ENCODE measurements at regions not wholly inside any gene's neighbourhood (a gene's known extent, or its start where the extent isn't known, plus 50 kb on each side); places are given as distances from the start of the nearest gene placed in this dataset.
"Not testable (repeated sequence)": the region's sequence is repeated elsewhere in the genome, so short reads cannot be mapped to it uniquely, and the experiment has no call there.

- Mint-ChIP-seq H3K4me3 (no peak overlapping the region), H3K36me3 (no peaks in the 10 kb centered on the region), H3K27me3 (no peaks in the 10 kb centered on the region), H3K27ac (no peak overlapping the region), H3K9me3 (peaks cover 9% of the 10 kb centered on the region), H3K4me1 (no peaks in the 10 kb centered on the region)
- no peak for ATAC-seq
Measured at GRCh38 chr5:124045412-124045811, 533.4 kb downstream of the CSNK1G3 start.

- Mint-ChIP-seq H3K4me3 (no peak overlapping the region), H3K36me3 (no peaks in the 10 kb centered on the region), H3K4me1 (no peaks in the 10 kb centered on the region), H3K27ac (no peak overlapping the region), H3K9me3 (peaks cover 12% of the 10 kb centered on the region), H3K27me3 (no peaks in the 10 kb centered on the region)
- ATAC-seq: no peak
Measured at GRCh38 chr5:124044613-124045012, 532.6 kb downstream of the CSNK1G3 start.

- H3K9me3 Mint-ChIP-seq: peaks cover 12% of the 10 kb centered on the region
- no peaks in the 10 kb centered on the region for H3K27me3 Mint-ChIP-seq
- no peaks in the 10 kb centered on the region for H3K4me1 Mint-ChIP-seq
- H3K27ac Mint-ChIP-seq: no peak overlapping the region
- ATAC-seq: no peak
- no peaks in the 10 kb centered on the region for H3K36me3 Mint-ChIP-seq
- H3K4me3 Mint-ChIP-seq: no peak overlapping the region
Measured at GRCh38 chr5:124043456-124043855, 531.5 kb downstream of the CSNK1G3 start.

GRCh38 chr5:124040799-124041198, 528.8 kb downstream of the CSNK1G3 start:
- H3K4me1 Mint-ChIP-seq: no peaks in the 10 kb centered on the region
- no peak for ATAC-seq
- no peak overlapping the region for H3K4me3 Mint-ChIP-seq
- no peaks in the 10 kb centered on the region for H3K36me3 Mint-ChIP-seq
- H3K27ac Mint-ChIP-seq: peak overlapping the region; percentile 44
- no peaks in the 10 kb centered on the region for H3K27me3 Mint-ChIP-seq
- peaks cover 15% of the 10 kb centered on the region for H3K9me3 Mint-ChIP-seq

- H3K27me3 Mint-ChIP-seq: no peaks in the 10 kb centered on the region
- no peaks in the 10 kb centered on the region for H3K36me3 Mint-ChIP-seq
- H3K4me1 Mint-ChIP-seq: peaks cover 10% of the 10 kb centered on the region
- ATAC-seq: no peak
- H3K27ac Mint-ChIP-seq: no peak overlapping the region
- H3K4me3 Mint-ChIP-seq: no peak overlapping the region
- H3K9me3 Mint-ChIP-seq: peaks cover 15% of the 10 kb centered on the region
Measured at GRCh38 chr5:124039410-124039809, 527.4 kb downstream of the CSNK1G3 start.

GRCh38 chr5:124036786-124037185, 524.8 kb downstream of the CSNK1G3 start:
- peaks cover 21% of the 10 kb centered on the region for H3K4me1 Mint-ChIP-seq
- ATAC-seq: no peak
- no peaks in the 10 kb centered on the region for H3K27me3 Mint-ChIP-seq
- H3K27ac Mint-ChIP-seq: peak overlapping the region; percentile 12
- no peaks in the 10 kb centered on the region for H3K36me3 Mint-ChIP-seq
- H3K9me3 Mint-ChIP-seq: peaks cover 14% of the 10 kb centered on the region
- no peak overlapping the region for H3K4me3 Mint-ChIP-seq

- Mint-ChIP-seq H3K4me1 (peaks cover 21% of the 10 kb centered on the region), H3K27ac (no peak overlapping the region)
Measured at GRCh38 chr5:124034963-124035362, 523.0 kb downstream of the CSNK1G3 start.

GRCh38 chr5:124034083-124034700, 522.2 kb downstream of the CSNK1G3 start:
- Mint-ChIP-seq H3K36me3 (no peaks in the 10 kb centered on the region), H3K9me3 (peaks cover 3% of the 10 kb centered on the region), H3K4me1 (peaks cover 21% of the 10 kb centered on the region), H3K27ac (peak overlapping the region; percentile 40), H3K4me3 (no peak overlapping the region), H3K27me3 (no peaks in the 10 kb centered on the region)
- ATAC-seq: no peak

More at GRCh38 chr5:124034963-124035362, 523.0 kb downstream of the CSNK1G3 start:
- Mint-ChIP-seq H3K9me3 (peaks cover 3% of the 10 kb centered on the region), H3K36me3 (no peaks in the 10 kb centered on the region), H3K4me3 (no peak overlapping the region), H3K27me3 (no peaks in the 10 kb centered on the region)
- ATAC-seq: peak; percentile 100

GRCh38 chr5:124030043-124030491, 518.1 kb downstream of the CSNK1G3 start:
- Mint-ChIP-seq H3K4me1 (peaks cover 17% of the 10 kb centered on the region), H3K36me3 (no peaks in the 10 kb centered on the region), H3K27ac (no peak overlapping the region), H3K27me3 (no peaks in the 10 kb centered on the region), H3K4me3 (no peak overlapping the region), H3K9me3 (peaks cover 3% of the 10 kb centered on the region)
- no peak for ATAC-seq

- no peak for ATAC-seq
- Mint-ChIP-seq H3K36me3 (no peaks in the 10 kb centered on the region), H3K4me1 (no peaks in the 10 kb centered on the region), H3K27ac (no peak overlapping the region), H3K27me3 (no peaks in the 10 kb centered on the region), H3K4me3 (no peak overlapping the region), H3K9me3 (peaks cover 3% of the 10 kb centered on the region)
Measured at GRCh38 chr5:124027441-124027840, 515.5 kb downstream of the CSNK1G3 start.

GRCh38 chr5:124025306-124025845, 513.4 kb downstream of the CSNK1G3 start:
- Mint-ChIP-seq H3K9me3 (peaks cover 3% of the 10 kb centered on the region), H3K4me3 (no peak overlapping the region)

GRCh38 chr5:124022966-124023365, 511.0 kb downstream of the CSNK1G3 start:
- Mint-ChIP-seq H3K27ac (no peak overlapping the region), H3K9me3 (peaks cover 8% of the 10 kb centered on the region), H3K4me1 (no peaks in the 10 kb centered on the region), H3K27me3 (no peaks in the 10 kb centered on the region), H3K4me3 (no peak overlapping the region), H3K36me3 (no peaks in the 10 kb centered on the region)
- ATAC-seq: no peak

More at GRCh38 chr5:124025306-124025845, 513.4 kb downstream of the CSNK1G3 start:
- no peaks in the 10 kb centered on the region for H3K27me3 Mint-ChIP-seq
- H3K36me3 Mint-ChIP-seq: no peaks in the 10 kb centered on the region
- no peak for ATAC-seq
- no peak overlapping the region for H3K27ac Mint-ChIP-seq
- H3K4me1 Mint-ChIP-seq: no peaks in the 10 kb centered on the region

- H3K4me1 Mint-ChIP-seq: no peaks in the 10 kb centered on the region
- no peak for ATAC-seq
- H3K36me3 Mint-ChIP-seq: no peaks in the 10 kb centered on the region
- H3K27me3 Mint-ChIP-seq: no peaks in the 10 kb centered on the region
- no peak overlapping the region for H3K27ac Mint-ChIP-seq
- H3K9me3 Mint-ChIP-seq: peaks cover 6% of the 10 kb centered on the region
- no peak overlapping the region for H3K4me3 Mint-ChIP-seq
Measured at GRCh38 chr5:124021776-124022175, 509.8 kb downstream of the CSNK1G3 start.

- Mint-ChIP-seq H3K27me3 (no peaks in the 10 kb centered on the region), H3K4me3 (no peak overlapping the region), H3K36me3 (no peaks in the 10 kb centered on the region), H3K27ac (no peak overlapping the region), H3K4me1 (no peaks in the 10 kb centered on the region), H3K9me3 (peaks cover 4% of the 10 kb centered on the region)
- ATAC-seq: no peak
Measured at GRCh38 chr5:124021066-124021641, 509.2 kb downstream of the CSNK1G3 start.

- H3K27ac Mint-ChIP-seq, H3K27me3 Mint-ChIP-seq, H3K4me3 Mint-ChIP-seq: not testable (repeated sequence)
Measured at GRCh38 chr5:124017321-124017720, 505.3 kb downstream of the CSNK1G3 start.

More at GRCh38 chr5:124017321-124017720, 505.3 kb downstream of the CSNK1G3 start:
- H3K36me3 Mint-ChIP-seq, ATAC-seq, H3K9me3 Mint-ChIP-seq, H3K4me1 Mint-ChIP-seq: not testable (repeated sequence)

Data from stimulated activated memory B cell treated with anti-CD40 and anti-IgM and Interleukin-4, amounts not matched to agents 10 μg/mL and 1 μg/mL and 100 μg/mL, for 72 hours (primary cell).